NCI-H2196 (cell line): ENCODE measurements at regions not wholly inside any gene's neighbourhood (a gene's known extent, or its start where the extent isn't known, plus 50 kb on each side); places are given as distances from the start of the nearest gene placed in this dataset.

Source experiments
- DNase-seq: peaks from one replicate; lab custom pipeline; 2025; ENCODE audit not compliant: unreplicated experiment; lab: John Stamatoyannopoulos, UW

DNA sequence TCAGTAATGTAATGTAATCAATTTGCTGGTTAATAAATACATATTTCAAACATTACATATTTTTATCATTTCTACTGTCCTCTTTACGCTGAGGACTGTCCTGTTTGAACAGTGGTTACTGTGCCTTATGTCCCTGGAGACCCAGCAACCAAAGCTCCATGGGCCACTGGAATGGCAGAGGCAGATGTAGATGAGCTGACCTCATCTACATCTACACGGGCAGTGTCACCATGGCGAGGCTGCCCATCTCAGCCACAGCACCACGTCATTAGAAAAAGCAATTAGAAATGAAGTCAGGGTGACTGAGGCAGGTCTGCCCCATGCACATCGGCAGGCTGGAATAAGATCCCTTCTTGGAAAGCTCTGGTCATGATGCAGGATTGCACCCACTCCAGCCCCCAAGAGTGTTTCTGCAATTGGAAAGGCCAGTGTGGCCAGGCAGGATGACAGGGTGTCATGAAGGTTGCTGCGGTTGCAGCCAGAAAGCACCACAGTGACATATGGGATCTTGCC lies 237.5 kb downstream of the NDUFA10 start:
- no peak for DNase-seq

DNA sequence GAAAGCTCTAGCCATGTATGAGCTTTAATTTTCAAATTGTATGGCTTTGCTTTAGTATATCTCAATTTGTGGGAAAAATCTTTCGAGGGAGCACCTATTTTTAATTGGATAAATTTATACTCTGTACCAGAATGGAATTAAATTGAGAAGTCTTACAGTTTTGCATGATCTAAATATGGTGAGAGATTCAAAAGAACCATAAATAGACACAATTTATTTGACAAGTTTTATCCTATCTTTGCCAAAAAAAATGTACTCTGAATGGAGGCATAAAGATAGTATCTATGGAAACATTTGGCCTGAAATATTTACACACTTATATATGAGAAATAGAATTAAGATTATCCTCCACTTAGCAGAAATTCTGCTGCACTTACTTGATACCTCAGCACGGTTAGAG lies 238.4 kb downstream of the NDUFA10 start:
- no peak for DNase-seq

DNA sequence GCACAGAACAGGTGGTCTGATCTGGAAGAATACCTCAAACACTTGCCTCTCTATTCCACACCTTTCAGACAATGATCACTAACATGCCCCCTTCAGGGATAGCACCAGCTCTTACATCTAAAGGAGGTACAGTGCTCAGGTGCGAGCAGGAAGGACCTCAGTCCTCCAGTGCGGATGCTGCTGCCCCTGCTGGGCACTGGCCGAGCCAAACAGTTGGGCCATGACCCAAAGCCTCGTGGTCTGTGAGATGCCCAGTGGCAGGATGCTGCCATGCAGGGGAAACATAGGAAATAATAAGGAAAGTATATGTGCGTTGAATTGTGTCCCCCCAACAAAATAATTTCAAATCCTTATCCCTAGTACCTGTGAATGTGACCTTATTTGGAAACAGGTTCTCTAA lies 243.7 kb downstream of the NDUFA10 start:
- no peak for DNase-seq

DNA sequence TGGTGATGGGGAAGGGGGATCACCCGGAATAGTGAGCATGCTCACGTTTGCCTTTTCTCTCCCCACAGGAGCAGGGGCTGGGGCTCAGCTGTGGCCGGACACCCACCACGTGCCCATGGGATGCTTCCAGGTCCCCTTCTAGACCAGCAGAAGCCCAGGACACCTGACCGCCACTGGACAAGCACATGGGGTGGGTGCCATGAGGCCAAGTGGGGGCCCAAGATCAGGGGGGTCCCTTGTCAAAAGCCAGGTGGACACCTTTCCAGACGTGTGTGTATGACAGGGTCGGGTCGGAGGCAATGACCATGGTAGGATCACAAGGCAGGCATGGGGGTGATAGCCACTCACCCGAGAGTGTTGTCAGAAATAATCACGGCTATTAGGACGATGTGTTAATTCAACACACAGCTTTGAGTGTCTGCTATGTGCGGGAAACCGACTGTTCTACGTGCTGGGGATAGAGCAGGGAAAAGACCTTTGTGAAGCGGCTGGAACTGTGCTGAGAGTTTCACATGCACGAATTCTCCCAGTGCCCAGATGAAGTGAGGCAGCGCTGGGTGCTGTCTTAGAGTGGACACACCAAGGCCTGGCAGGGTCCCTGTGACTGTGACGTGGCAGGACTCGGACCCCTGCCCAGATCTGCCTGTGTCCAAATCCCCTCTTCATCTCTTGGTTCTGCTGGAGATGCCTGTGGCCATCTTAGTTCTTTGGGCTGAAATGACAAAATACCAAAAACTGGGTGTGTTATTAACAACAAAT lies 244.7 kb downstream of the NDUFA10 start:
- DNase-seq: no peak

DNA sequence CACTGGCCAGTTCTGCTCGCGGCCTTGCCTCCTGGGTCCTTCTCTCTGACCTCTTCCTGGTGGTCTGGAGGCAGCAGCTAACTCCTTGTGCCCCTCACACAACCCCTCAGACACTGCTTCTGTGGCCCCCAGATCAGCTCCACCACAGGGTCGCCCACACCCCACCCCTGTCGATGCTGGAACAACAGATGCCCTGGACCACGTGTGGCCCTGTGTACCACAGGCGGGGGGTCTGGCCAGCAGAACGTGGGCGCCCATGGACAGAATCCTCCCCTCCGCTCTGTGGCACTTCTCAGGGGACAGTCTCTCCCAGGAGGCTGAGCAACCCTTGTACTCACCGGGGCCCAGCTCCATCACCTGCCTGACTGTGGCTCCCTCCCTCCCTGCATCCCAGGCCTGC lies 245.6 kb downstream of the NDUFA10 start:
- DNase-seq: no peak

DNA sequence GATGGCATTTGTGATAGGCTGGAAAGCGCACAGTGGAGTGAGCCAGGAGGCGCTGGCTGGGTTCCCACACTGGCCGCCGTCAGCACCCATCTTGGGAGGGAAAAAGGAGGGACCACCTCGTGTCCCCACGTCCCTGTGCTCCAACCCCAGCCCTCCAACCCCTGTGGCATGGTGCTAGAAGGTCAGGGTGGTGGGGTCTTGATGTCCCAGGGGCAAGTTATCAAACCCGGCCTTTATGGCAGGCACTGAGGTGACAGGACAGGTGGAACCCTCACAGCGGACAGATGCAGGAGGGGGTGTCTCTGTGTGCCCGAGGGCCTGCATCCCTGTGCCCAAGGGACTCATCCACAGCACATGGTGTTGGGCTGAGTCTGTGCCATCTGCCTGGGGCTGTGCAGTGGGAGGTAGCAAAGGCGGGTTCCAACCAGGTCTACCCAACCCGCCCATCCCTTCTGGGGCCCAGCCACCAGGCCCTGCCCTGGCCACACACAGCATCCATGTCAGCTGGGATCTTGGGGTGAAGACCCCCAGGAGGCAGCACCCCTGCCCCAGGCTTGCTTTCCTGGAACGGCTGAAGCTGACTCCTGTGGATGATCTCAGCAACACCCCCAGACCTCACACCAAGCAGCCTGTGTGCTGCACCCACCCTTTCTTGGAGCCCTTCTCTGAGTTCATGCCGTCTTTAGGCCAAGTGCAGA lies 246.1 kb downstream of the NDUFA10 start:
- DNase-seq: no peak

DNA sequence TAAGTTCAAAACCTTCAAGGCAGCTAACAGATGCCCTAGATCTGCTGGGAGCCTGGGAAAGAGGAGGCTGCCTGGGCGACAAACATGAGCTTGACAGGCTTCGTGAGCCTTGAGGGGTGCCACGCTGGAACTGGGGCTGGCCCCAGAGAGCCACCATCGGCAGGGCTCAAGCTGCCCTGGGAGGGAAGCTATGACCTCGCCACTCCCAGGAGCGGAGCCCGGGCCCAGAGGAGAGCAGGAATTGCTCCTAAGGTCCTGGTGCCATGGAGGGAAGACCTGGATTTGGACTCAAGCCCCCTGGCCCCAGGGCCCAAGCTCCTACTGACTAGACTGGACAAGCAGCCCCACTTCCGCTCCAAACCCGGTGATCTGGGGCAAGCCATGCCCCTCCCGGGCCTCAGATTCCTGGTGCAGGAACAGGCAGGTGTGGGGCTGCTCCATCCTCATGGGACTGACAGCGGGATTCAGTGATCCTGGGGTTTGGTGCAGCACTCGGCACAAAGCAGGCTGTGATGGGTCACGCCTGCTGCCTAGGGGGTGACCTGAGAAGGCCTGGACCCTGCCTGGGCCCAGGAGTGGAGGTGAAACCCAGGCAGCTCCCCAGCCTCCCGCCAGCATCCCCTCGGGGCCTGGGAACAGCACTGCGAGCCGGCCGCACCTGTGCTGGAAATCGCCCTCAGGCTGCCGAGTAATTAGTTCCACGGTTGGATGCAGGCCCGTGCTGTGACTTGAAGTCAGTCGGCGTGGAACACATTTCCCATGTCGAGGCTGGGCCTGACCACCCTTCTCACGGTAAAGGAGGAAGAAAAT lies 246.9 kb downstream of the NDUFA10 start:
- no peak for DNase-seq

DNA sequence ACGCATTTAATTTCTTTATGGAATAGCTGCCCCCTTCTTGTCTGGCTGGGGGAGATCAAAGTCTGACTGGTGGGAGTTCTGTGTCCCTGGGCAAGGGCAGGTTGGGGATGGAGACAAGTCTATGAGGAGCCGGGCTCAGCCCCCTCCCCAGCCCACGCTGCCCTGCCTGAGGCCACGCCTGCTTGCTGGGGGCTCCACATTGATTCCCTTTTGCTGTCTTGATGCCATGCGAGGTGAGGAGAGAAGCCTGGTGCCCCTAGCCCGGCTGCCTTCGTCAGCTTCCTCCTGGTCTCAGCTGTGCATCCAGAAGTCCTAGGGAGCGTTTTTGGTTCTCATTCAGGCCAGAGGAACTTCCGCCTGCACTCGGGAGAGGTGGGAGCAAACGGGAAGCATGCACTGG lies 247.9 kb downstream of the NDUFA10 start:
- no peak for DNase-seq

DNA sequence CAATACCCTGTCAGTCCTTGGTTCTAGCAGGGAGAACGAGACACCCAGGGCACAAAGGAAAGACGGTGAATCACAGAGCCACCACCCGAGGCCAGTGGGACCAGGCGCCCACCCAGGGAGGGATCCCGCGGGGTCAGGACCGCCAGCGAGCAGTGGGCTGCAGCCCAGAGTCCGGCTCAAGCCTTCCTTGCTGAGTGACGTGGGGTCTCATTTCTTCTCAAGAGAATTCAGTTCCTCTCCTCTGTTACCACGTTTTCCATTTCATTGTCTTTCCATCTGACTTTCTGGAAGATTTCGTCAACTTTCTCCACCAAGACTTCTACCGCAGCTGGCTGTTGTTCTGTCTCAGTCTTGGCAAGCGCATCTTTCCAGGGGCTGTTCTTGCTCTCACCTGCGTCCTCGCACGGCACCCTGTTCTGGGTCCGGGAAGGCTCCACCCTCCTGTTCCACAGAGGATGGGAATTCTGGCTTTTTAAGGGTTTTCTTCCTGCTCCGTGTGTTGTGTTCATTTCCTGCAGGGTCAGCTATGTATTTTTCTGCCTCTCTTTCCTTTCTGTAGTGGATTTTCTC lies 248.6 kb downstream of the NDUFA10 start:
- no peak for DNase-seq

DNA sequence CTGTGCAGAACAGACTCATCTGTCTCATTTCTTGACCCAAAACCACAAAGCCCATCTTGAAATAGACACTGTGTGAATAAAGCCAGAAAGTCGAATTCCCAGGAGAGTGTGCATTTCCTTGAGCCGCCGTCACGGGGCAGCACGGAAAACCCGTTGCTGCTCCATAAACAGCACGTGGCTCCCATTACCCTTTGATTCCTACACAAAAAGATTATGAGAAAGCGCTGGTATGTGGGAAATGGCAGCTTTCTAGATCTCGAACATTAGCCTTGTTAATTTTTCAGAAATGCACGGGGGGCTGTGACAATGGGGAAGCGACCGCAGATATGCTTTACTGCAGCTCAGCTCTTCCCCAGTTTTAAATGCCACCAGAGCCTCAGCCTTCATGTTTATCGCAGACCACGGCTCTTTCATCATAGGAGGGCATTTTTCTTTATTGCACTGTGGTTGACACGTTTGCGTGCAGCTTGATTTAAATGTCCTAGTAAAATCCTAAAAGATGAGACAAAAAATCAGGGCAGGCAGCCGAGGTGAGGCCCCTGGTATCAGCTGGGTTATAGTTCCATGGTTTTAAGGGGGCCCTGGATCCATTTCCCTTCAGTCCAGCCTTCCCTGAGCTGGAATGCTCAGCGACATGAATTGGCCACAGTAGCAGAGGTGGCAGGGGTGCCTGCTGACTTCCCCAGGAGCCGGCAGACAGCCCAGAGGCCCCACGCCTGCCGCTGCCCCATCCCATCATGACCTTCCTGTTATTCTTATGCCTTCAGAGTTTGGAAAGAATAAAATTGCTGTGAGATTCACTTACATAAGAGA lies 249.3 kb downstream of the NDUFA10 start:
- no peak for DNase-seq

DNA sequence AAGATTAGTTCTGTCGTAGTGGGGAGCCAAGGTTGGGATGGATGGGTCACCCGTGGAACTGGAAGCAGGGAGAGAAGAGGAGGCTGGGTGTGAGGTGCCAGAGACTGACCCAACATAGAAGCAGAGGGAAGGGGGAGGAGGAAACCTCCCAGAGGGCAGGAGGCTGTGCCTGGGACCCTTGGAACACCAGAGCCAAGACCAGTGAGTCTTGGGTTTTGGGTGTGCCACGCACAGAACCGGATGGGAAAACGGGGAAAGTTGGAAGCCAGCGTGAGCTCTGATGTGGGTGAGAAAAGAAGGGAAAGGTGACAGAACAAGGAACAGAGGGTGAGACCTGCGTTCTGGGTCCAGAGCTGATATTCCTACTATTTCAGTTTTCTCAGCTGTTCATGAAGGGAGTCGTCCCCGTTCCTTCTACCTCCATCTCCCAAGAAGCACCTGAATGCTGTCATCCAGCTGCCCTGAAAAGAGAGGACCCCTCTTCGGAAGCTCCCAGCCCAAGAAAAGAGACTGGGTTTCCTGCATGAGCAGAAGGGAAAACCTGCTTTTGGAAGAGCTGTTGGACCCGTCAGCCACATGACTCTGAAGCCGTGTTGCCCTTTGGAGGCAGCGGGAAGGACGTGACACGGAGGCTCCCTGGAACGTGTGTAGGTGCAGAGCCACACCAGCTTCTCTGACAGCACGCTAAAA lies 250.1 kb downstream of the NDUFA10 start:
- DNase-seq: no peak

DNA sequence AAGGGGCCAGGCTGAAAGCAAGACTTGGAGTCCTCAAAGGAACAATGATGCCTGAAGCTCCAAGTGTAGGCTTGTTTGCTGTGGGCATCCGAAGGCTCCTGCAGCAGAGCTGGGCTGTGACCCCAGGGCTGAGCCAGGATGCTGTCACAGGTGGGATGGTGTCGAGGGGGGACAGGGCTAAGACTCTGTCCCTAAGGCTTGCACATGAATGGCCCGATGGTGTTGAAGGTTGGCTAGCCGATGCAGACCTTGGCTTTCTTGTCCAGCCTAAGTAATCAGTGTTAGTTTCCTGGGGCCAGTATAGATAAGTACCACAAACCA lies 251.0 kb downstream of the NDUFA10 start:
- no peak for DNase-seq

DNA sequence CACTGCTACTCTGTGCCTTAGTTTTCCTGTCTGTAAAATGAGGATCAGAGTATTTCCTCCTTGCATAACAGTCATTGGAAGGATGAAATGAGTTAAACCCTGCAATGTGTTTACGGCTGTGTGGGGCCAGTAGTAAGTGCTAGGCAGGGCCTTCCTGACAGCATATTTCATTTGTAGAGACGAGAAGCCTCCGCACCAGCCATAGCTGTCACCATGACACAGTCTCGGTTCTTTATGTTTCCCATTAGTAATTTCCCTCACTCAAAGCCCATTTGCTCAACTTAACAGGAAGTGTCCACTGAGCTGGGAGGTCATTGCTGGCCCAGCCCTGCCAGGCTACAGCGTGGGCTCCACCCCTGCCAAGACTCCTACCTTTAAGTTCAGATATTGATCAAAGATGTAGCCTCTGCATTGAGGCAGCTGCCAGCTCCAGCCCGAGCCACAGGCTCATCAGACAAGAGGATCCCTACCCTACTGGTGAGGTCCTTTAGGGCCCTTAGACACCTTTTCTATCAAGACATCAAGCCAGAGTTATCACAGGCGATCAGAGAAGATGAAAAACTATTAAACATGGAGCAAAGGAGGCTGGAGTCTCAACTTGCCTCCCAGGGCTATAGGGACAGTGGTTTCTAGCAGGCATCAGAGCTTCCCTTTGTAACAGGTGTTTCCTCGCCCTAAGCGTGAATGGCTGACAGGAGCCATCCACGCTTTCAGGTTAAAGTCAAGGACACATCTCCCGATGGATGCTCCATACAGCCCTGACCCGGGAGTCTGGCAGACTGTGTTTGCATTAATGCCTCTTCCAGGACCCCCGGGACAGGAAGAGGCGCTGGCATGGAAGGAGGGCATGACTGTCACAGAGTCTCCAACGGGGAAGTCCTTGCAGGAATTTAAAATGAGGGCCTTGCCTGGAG lies 251.7 kb downstream of the NDUFA10 start:
- no peak for DNase-seq

DNA sequence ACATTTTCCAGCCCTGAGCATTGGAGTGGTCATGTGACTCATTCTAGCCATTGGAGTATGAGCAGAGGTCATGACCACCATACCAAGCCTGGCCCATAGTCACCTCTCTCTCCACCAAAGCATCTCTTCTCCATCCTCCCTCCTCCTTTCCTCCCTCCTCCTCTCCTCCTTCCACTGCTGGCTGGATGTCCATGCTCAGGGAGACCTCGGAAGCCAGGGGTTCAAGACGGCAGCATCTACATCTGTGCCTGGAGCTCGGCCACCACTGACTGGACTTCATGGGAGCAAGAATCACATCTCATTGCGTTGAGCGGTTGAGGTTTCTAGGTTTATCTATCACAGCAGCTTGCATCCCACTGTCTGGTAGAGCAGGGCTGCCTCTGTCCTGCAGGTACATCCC lies 252.4 kb downstream of the NDUFA10 start:
- DNase-seq: no peak

DNA sequence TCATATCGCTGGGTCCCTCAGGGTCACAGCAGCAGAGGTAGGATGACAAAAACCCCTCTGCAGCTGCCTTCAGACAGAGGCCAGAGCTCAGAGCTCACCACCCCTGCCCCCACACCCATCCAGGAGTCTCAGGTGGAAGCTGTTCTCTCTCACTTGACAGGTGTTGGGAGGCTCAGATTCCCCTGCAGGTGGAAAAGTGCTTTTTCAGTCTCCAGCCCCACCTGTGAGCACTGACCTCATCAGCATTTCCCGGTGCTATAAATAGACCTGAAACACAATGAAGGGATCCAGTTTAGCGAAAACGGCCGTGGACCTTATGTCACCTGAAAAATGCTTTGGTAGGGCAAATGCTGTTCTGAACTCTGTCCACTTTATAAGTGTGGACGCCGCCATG lies 254.9 kb downstream of the NDUFA10 start:
- peak; percentile 89 for DNase-seq

DNA sequence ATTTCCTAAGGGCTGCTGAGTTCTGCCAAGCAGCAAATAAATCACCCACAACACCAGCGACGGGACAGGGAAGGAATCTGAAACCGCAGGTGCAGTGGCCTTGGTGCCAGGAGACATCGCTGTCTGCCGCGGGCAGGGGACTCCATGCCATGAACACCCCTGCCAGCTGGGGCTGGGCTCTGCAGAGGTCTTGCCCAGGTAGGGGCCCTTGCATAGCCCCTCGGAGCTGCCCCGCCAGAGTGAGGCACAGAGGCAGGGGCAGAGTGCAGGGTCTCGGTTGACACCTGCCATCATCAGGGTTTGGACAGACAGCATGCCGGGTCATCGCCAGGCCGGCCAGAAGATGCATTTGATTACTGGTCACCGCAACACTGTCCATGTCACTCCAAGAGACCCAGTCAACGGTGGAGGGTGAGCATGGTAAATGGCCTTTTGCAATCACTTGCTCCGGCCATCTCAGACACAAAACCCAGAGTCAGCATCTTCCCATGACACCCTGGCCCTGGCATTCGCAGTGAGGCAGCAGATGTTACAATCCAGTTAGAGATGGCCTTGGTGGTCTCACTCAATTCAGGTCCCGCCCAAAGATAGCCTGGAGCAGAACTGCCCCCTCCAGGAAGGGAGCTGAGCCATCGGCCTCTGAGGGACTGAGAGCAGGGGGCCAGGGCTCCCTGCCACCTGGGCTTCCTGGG lies 255.4 kb downstream of the NDUFA10 start:
- DNase-seq: peak; percentile 39

DNA sequence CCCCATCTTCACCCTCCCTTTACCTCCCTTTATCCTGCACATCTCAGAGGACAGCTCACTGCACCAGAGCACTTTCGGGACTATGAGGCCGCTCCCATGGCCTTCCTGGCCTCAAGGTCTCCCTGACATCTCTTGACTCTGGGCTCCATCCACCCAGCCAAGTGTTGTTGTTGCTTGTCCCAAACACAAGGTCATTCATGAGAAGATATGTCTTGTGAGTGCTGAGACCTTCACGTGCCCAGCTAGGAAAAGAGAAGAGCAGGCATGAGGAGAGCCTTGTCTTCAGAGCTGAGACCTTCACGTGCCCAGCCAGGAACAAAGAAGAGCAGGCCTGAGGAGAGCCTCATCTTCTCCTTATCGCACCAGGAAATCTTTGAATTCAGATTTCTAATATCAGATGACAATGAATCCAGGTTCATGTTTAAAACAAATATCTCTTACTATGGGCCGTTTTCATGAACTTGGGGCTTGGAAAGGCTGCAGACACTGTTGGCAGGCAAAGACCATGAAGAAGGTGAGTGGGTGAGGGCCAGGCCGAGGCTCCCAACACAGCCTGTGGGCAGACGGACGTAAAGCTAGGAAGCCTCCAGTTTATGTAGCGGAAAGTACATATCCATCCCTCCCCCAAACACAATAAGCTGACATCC lies 256.1 kb downstream of the NDUFA10 start:
- no peak for DNase-seq
